ENCODE measurements at regions not wholly inside any gene's neighbourhood (a gene's known extent, or its start where the extent isn't known, plus 50 kb on each side); places are given as distances from the start of the nearest gene placed in this dataset.
A peak's percentile ranks its signal among the peaks of the same experiment; 100 is the strongest.
"Not testable (repeated sequence)": the region's sequence is repeated elsewhere in the genome, so short reads cannot be mapped to it uniquely, and the experiment has no call there.

DNA sequence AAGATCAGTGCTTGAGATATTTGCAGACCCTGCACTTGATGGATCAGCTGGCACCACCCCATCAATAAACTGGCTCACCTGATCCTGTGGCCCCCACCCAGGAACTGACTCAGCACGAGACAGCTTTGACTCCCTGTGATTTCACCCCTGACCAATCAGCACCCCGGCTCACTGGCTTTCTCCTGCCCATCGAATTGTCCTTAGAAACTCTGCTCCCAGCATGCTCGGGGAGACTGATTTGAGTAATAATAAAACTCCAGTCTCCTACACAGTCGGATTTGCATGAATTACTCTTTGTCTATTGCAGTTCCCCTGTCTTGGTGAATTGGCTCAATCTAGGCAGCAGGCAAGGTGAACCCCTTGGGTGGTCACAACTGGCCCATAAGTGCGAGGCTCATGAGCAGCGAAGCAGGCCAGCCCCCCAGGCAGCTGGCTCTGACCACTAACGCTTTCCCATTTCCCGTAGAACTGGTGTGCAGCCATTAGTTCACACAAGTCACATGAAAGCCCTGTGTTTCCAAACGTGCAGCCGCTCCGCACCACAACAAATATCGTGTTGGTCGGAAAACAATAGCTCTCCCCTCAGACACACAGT, 79.6 kb downstream of the RSPH3 start:
- DNase-seq (ENCODE audit: low spot score): no peak

DNA sequence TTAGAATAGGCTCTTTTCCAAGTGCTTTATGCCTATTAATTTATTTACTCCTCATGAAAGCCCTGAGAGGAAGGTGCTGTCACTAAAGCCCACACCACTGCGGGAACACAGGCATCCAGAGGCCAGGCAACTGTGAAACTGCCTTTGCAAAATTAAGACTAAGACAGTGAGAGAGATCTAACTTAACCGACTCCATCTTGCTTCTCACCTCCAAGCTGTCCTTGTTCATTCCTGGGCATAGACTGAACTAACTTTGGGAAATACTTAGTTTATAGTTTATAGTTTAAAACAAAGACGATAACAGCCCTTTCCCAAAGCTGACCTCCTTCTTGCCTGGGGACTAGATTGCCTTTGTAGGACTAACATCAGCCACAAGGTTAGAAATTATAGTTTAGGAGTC, 80.1 kb downstream of the RSPH3 start:
- DNase-seq (ENCODE audit: low spot score): no peak

DNA sequence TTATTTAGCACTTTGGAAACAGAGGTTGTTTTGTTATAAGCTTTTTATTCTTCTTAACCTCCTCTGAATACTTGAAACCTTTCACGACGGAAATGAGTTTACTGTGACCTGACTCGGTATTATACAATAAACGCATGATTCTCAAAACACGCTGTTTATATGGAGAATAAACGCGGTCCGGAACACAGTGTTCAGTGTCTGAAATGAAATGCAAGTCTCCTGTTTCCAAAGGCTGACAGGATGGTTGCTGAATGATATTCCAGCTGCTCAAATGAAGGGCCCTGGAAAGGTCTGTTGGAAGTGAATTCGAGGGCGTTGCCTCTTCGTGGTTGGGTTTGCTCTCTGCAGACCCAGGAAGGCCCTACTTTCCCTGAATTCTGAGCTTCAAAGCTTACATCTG, 83.4 kb downstream of the RSPH3 start:
- no peak for DNase-seq (ENCODE audit: low spot score)

DNA sequence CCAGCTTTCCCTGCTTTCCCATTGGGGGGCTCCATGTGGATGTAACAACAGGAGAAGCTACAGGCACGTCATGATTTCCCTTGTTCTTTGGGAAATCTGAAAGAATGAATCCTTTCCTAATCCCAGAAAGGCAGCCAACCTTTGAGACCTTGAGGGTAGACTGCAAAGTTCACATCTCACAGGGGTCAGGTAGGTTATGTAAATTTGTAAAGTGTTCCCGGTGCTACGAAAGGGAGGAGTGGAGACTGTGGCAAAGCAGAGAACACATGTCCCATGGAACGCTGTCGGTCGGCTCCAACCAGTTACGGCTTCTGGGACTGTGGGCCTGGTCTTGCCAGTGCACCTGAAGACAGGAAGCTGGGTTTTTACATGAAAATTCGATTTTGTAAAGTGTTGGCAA, 85.1 kb downstream of the RSPH3 start:
- DNase-seq (ENCODE audit: low spot score): no peak

DNA sequence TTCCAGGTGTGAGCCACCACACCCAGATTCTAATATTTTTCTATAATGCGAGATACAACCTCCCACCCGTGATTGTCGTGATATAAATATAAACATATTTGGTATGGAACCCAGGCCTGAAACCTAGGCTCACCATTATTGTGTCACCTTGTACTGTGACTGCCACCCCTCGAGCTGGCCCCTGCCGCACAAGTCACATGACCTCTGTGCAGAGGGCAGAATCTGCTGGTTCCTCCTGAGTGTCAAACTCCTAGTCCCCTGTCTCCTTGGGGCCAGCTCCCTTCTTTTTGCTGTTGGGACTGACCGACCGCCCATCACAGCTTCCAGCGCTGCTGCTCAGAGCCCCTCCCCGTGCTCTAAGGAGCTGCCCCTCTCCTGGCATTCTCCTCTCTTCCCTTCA, 86.4 kb downstream of the RSPH3 start:
- no peak for DNase-seq (ENCODE audit: low spot score)

DNA sequence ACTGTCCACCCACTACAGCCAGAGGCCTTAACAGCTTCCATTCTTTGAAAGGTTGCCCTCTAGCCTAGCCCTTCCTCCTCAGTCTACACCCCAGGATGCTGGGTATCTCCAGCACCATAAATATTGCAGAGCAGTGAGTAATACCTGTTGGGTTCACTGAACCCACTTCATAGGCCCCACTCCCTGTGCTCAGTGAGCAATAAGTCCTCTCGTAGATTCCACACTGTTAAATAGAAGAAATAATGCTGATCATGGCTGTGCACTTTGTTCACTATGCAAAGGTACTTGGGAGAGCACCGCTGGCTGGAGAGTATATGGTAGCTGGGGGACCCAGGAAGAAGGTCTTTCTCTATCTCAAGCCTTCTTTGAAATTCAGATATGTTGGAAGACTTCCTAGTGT, 87.3 kb downstream of the RSPH3 start:
- peak; percentile 16 for DNase-seq (ENCODE audit: low spot score)

DNA sequence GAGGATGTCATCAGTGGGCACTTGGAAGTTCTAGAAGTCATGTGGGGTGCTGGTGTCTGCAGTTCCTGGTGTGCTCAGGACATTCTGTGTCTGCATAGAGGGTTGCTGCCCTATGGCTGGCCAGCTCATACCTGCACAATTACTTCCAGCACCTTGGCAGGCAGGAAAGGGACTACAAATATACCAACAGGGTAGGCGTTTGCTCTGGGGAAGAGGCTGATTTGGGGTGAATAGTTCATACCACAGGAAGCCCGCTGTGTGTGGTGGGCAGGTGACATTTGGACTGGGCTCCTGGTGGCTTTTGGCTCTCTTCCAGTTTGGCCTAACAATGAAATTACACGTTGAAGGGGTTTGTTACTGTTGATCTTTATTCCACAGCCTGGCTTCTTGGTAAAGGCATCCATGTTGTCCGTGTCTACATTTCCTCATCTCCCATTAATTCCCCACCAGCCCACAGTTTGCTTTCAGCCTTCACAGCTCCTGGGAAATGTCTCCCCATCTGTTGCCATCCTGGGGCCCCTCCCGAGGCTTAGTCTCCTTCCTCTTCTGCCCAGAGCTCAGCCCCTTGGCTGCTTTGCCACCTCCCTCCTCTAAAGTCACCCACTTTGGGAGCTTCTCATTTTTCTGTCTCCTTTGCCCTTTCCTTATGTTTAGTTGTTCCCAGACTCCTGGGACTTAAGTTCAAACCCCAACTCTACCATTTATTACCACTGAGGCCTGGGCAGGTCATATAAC, 88.1 kb downstream of the RSPH3 start:
- DNase-seq (ENCODE audit: low spot score): peak; percentile 13

DNA sequence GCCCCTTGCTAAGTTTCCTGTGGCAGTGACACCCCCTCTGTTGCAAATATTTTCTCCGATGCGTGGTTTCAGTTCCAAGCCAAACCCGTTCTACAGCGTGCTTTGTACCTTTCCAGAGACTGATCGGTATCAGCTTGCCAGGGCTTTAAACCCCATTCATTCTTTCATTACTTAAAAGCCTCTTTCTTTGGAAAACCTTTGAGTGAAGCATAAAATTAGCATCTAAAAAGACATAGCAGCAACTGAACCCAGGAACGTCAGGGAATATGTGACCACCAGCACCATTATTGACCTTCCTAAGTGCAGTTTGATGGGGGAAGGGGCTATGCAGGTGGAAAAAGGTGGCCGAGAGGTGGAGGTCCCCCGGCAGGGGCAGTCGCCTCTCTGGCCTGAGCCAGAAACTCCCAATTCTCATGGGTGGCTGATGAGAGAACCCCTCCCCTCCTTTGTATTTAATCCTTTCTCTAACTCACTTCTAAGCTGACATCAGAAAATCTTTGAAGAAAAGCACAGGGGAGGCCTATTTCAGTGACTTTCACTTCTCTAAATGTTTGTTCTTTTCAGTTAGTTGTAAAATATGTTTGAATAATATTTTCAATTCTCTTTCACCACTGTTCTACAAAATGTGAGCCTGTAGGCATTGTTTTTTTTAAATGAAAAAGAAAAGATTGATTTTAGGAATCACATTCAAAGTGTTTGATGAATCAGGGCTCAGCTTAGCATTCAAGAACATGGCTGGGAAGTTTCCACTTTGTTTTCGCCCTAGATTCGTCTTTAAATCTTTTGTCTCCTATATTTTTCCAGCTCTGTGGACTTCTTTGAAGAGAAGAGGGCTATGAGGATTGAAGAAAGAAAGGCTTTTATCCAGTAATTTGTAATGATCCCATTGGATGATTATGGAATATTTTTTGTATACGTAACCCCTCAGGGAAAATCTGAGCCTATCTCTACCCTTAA, 89.2 kb downstream of the RSPH3 start:
- peak; percentile 11 for DNase-seq (ENCODE audit: low spot score)

DNA sequence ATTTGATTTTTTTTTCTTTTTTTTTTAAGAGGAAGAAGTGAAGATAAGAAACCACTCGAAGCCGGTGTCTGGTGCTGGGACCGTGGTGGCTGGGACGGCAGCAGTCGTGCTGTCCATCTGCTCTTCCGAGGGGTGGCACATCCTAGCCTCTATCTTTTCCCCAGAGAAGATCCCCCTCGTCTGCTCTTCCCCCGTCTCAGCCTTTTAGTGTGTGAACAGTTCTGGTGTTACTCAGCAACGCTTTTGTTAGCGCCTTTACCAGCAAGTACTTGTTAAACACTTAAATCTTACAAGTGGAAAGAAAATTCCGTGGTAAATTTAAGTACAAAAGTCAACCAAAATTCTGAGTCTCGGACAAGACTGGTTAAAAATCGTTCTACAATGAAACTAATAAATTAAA, 90.1 kb downstream of the RSPH3 start:
- no peak for DNase-seq (ENCODE audit: low spot score)

DNA sequence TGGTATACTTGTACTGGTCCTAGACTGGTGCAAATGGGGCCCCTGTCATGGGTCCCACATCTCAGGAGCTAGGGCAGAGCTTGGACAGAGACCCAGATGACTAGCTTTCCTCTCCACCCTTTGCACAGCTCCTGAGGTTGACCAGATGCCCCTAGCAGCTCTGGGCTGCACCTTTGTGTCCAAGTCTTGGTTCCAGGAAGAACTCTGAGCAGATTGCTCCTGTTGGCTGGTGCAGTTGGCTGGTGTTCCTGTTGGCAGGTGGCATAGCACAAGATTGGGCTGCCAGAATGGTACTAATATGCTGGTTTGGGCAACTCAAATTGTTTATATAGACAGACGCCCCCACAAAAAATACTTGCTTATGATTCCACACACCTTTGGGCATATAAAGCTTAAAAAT, 89.4 kb upstream of the EZR start:
- DNase-seq (ENCODE audit: low spot score): no peak

DNA sequence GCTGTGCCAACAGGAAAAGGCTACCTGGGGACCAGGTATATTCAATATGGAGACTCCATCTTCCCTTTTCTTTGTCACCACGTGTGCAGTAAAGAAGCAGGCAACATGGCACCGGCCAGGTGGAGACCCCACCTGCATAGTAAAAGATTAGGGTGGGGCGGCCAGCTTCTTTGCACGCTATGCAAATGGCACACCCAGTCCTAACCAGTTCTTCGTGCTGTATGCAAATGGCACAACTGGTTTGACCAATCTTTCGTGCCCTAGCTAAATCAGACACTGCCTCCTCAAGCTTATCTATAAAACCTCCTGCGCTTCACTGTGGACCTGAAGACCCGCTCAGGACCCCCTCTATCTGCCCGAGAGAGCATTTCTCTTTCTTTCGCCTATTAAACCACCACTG, 88.8 kb upstream of the EZR start:
- DNase-seq (ENCODE audit: low spot score): no peak

DNA sequence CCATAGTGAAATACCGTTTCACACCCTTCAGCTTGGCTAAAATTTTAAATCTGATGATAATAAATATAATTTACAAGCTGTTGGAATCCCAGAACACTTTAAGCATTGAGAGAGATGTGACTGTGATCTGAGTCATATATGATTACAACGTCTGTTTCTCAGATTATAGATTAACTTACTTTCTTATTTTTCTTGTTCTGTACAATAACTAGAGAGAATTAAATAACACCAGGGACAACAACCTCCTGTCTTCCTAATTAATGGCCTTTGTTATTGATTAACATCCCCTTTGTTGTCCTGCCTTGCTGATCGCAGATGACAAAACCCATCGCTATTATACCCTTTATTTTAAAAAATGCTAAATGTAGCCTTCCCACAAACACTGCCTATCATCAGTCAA, 87.8 kb upstream of the EZR start:
- no peak for DNase-seq (ENCODE audit: low spot score)

DNA sequence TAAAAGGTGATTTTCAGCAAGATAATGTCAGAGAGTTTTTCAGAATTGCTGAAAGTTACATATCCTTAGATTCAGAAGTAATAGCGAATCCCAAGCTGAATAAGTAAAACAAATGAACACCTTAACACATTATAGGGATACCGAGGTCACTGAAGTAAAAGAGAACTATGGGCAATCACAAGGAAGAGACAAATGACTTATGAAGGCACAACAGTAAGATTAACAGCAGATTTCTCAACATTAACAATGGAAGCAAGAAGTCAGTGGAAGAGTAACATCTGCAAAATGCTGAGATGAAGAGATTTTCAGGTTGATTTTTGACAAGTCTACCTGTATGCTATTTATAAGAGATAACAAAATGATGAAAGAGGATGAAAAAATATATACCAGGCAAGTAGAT, 86.1 kb upstream of the EZR start:
- no peak for DNase-seq (ENCODE audit: low spot score)

DNA sequence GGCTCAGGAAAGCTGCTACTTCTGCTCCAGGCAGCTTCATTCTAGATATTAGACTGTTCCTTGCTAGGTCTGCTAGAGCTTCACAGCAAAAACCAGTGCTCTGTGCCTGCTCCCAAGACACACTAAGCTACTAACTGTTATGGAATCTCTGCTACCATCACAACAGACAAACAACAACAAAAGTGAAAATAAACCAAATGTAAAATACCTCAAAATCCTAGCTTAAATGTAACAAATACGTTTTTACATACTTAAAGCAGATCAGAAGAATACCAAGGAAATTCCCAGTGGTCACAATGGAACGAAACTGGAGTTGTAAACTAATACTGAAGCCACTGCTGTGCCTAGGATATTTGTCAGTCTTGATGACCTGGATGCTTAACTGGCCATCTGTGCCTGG, 84.6 kb upstream of the EZR start:
- no peak for DNase-seq (ENCODE audit: low spot score)

DNA sequence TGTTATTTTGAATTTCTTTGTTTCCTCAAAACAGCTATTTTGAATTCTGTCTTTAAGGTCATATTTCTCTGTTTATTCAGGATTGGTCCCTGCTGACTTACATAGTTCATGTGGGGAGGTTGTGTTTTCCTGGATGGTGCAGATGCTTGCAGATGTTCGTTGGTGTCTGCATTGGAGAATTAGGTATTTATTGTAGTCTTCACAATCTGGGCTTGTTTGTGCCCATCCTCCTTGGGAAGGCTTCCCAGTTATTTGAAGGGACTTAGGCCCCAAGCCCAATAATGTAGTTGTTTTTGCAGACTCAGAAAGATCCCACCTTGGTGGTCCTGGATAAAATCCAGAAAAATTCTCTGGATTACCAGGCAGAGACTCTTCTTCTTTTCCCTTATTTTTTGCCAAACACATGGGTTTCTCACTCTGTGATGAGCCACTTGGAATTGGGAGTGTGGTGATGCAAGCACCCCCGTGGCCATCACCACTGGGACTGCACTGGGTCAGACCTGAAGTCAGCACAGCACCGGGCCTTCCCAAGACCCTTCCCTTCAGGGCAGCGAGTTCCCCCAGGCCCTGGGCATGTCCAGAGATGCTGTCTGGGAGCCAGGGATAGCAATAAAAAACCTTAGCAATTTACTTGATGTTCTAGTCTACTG, 81.6 kb upstream of the EZR start:
- DNase-seq (ENCODE audit: low spot score): no peak

DNA sequence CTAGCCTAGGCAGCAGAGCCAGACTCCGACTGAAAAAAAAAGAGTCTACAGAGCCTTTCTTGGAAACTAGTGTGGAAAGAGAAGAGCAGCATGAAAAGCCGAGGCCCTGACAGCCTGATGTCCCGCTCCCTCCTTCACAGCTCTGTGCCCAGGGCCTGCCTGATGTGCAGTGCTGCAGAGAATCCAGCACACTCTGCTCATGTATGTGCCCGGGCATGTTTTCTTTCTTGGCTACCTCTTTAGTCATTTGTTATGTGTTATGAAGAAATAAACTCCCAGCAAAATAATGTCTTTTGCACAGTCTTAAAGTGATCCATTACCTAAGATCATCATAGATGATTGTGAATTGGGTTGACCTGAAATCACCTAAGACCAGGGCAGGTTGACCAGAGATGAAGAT, 78.1 kb upstream of the EZR start:
- DNase-seq (ENCODE audit: low spot score): no peak

DNA sequence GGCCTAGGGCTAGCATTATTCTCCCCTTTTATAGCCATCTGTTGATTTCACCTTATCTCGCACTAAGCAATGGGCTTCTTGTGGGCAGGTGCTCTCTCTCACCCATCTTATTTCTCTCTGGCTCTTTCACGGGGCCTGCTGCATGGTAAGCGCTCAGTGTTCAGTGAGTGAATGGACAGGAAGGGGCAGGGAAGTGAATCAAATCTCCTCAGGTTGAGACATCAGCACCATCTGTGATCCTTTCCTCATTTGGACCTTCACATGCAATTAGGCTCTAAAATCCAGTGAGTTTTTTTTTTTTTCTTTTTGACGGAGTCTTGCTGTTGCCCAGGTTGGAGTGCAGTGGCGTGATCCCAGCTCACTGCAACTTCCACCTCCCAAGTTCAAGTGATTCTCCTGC, 76.5 kb upstream of the EZR start:
- no peak for DNase-seq (ENCODE audit: low spot score)

DNA sequence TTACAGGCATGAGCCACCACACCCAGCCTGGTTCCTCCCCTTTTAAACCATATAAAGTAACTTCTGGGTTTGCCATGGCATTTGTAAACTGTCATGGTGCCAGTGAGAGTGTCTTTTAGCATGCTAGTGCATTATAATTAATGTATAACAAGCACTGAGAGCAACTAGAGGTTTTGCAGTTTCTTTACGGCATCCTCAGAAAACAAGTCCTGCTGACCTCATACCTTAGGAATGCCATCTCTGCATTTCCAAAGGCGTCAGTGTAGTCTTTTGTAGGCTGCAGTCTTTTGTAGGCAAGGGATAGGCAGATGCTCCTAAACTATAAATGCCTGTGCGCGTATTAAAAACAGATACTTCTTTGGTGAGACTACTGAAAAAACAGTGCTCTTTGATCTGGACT, 75.0 kb upstream of the EZR start:
- DNase-seq (ENCODE audit: low spot score): no peak

DNA sequence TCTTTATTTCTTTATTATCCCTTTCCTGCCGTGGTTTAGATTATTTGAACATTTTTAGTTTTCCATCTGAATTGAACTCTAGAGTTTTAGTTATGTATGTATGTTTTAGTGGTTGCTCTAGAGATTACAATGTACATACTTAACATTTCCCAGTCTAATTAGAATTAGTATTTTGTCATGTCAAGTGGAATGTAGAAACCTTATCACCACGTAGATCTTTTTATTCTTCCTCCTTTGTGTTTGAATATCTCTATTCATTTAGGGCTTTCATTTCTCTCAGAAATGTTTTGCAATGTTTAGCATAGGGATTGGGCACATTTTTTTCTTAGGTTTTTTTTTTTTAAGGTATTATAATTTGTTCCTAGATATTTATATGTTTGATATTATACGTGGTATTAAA, 73.1 kb upstream of the EZR start:
- no peak for DNase-seq (ENCODE audit: low spot score)

DNA sequence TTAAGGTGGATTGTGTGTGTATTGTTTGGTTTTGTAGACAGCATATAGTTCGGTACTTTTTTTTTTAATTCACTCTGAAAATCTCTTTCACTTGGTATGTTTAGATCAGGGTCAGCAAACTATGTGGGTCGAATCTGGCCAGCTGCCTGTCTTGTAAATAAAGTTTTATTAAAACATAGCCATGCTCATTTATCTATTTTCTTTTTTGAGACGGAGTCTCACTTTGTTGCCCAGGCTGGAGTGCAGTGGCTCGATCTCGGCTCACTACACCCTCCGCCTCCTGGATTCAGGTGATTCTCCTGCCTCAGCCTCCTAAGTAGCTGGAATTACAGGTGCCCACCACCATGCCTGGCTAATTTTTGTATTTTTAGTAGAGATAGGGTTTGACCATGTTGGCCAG, 72.4 kb upstream of the EZR start:
- not testable (repeated sequence) for DNase-seq (ENCODE audit: low spot score)

DNA sequence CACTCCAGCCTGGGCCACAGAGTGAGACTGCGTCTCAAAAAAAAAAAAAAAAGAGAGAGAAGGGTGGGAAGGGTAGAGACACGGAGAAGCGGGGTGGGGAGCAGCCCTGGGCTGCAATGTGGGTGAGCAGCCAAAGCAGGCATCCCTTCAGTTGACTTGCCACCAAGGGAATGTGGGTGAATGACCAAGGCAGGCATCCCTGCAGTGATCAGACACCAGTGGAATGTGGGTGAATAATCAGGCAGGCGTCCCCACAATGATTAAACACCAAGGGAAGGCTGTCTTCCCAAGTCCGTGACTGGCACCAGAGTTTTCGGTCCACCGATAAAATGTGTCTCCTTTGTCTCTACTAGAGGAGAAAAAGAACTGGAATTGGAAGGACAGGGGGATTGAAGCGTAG, 69.0 kb upstream of the EZR start:
- DNase-seq (ENCODE audit: low spot score): not testable (repeated sequence)

DNA sequence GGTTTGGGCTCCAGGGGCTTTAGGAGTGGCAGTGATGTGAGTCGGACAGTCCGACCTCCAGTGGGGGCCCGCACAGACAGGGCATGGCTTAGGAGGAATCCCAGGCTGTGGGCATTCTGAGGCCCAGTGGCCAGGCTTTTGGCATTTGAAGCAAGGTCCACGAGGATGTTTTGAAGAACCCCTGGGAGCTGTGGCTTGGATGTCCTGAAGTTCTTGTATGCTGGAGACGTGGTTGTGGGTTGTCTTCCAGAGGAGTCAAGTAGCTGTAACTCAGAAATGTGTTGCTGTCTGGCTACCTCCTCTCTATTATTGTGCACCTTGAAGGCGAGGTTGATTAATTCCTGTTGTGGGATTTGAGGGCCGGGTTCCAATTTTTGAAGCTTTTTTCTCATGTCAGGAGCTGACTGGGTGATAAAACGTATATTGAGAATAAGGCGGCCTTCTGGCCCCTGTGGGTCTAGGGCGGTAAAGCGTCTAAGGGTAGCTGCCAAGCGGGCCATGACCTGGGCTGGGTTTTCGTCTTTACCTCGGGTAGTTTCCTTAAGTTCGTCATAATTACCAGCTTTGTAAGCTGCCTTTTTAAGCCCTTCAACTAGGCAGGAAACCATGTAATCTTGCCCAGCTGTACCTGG, 67.3 kb upstream of the EZR start:
- DNase-seq (ENCODE audit: low spot score): not testable (repeated sequence)
